H1 (cell line): ENCODE measurements at regions not wholly inside any gene's neighbourhood (a gene's known extent, or its start where the extent isn't known, plus 50 kb on each side); places are given as distances from the start of the nearest gene placed in this dataset.

ENCODE experiments used
- CTCF ChIA-PET: fragments of 300-600 bp; sonication (Branson Sonifier 250); formaldehyde crosslinking; loops from one replicate; lab custom pipeline; 2021; ENCODE audit not compliant: partially characterized antibody; lab: Charles Lee
- POLR2A ChIA-PET: fragments of 300-600 bp; sonication (Branson Sonifier 250); formaldehyde crosslinking; loops from one replicate; lab custom pipeline; 2021; ENCODE audit warnings: inconsistent platforms; ENCODE audit not compliant: partially characterized antibody; lab: Charles Lee
- DNase-seq, 2 experiments: peaks; one replicate each; pipeline versions ENCODE4 v3.0.0 to v3.0.0-alpha.2; 2010 to 2022; ENCODE audit warnings: low spot score in 2 of 2, low read depth in 1 of 2, mixed read lengths in 1 of 2
- FAIRE-seq: peaks from 2 replicates; lab custom pipeline; 2011; peaks lifted over from hg19 to GRCh38; lab: Jason Lieb, UNC
- H2AFZ ChIP-seq: 2 replicates; pipeline ENCODE4 v1.8.1; 2012; ENCODE audit warnings: low read length, inconsistent platforms
- H2AK5ac ChIP-seq: 2 replicates; pipeline ENCODE4 v1.6.1; 2013; ENCODE audit warnings: low read depth, low read length
- H2BK120ac ChIP-seq: replicated peaks from 2 replicates; pipeline ENCODE3; 2013; ENCODE audit warnings: low read depth, low read length, inconsistent platforms
- H2BK12ac ChIP-seq: 2 replicates; pipeline ENCODE4 v1.6.1; 2013; ENCODE audit warnings: low read depth, low read length
- H2BK15ac ChIP-seq: 2 replicates; pipeline ENCODE4 v1.6.1; 2013; ENCODE audit warnings: low read length
- H2BK20ac ChIP-seq: 2 replicates; pipeline ENCODE4 v1.6.1; 2013; ENCODE audit warnings: low read length
- H2BK5ac ChIP-seq: 2 replicates; pipeline ENCODE4 v1.6.1; 2013; ENCODE audit warnings: low read depth, low read length
- H3K14ac ChIP-seq: 2 replicates; pipeline ENCODE4 v1.6.1; 2013; ENCODE audit warnings: inconsistent platforms; ENCODE audit not compliant: insufficient read length
- H3K18ac ChIP-seq: 2 replicates; pipeline ENCODE4 v1.6.1; 2013; ENCODE audit warnings: low read length; ENCODE audit errors: extremely low read depth
- H3K23ac ChIP-seq: 2 replicates; pipeline ENCODE4 v1.6.1; 2013; ENCODE audit warnings: inconsistent platforms; ENCODE audit not compliant: insufficient read length
- H3K23me2 ChIP-seq: 2 replicates; pipeline ENCODE4 v1.6.1; 2013; ENCODE audit warnings: low read depth, low read length
- H3K27ac ChIP-seq: 2 replicates; pipeline ENCODE4 v1.6.1; 2011; ENCODE audit warnings: low read depth, low read length, inconsistent platforms
- H3K27me3 ChIP-seq, 4 experiments: replicated peaks in 1 of 4; 1 replicate in 1 of 4; 2 replicates in 3 of 4; pipeline versions ENCODE4 v1.6.1 to v1.8.1; 2011 to 2013; ENCODE audit warnings: low read length in 3 of 4, mild to moderate bottlenecking in 3 of 4, inconsistent platforms in 2 of 4, mixed read lengths in 2 of 4, moderate library complexity in 1 of 4; ENCODE audit not compliant: control insufficient read depth in 3 of 4, insufficient read depth in 3 of 4; ENCODE audit errors: extremely low read depth in 1 of 4
- H3K36me3 ChIP-seq, 4 experiments: 2 replicates each; pipeline versions ENCODE4 v1.6.1 to v1.8.1; 2011 to 2013; ENCODE audit warnings: mild to moderate bottlenecking in 4 of 4, low read length in 3 of 4, moderate library complexity in 2 of 4, control low read depth in 1 of 4, inconsistent platforms in 1 of 4; ENCODE audit not compliant: insufficient read depth in 4 of 4, control insufficient read depth in 2 of 4
- H3K4ac ChIP-seq: replicated peaks from 2 replicates; pipeline ENCODE3; 2013; ENCODE audit warnings: low read length, low read depth, mixed read lengths, inconsistent platforms; ENCODE audit not compliant: insufficient read length
- H3K4me1 ChIP-seq, 4 experiments: replicated peaks in 1 of 4; 1 replicate in 1 of 4; 2 replicates in 3 of 4; pipeline versions ENCODE4 v1.6.1 to v1.8.1; 2011 to 2013; ENCODE audit warnings: low read length in 3 of 4, inconsistent platforms in 2 of 4, mixed read lengths in 1 of 4; ENCODE audit not compliant: insufficient read depth in 4 of 4, control insufficient read depth in 3 of 4
- H3K4me2 ChIP-seq, 2 experiments: 2 replicates each; pipeline versions ENCODE4 v1.6.1 to v1.8.1; 2011 to 2013; ENCODE audit warnings: low read depth in 2 of 2, low read length in 2 of 2, control low read depth in 1 of 2, inconsistent platforms in 1 of 2, mild to moderate bottlenecking in 1 of 2; ENCODE audit not compliant: insufficient read depth in 1 of 2
- H3K4me3 ChIP-seq, 4 experiments: fragments of 200-600, 300-600 bp in 1 of 4; sonication (generic), shearing (Covaris generic), sonication (Bioruptor Twin) in 1 of 4; 2 replicates each; pipeline versions ENCODE4 v1.5.1 to v1.8.1; 2011 to 2016; ENCODE audit warnings: low read length in 4 of 4, low read depth in 3 of 4, control low read depth in 2 of 4, inconsistent platforms in 2 of 4, mild to moderate bottlenecking in 2 of 4, mixed read lengths in 1 of 4, moderate library complexity in 1 of 4; ENCODE audit not compliant: insufficient read depth in 2 of 4; ENCODE audit errors: extremely low read depth in 1 of 4
- H3K56ac ChIP-seq: replicated peaks from 2 replicates; pipeline ENCODE3; 2013; ENCODE audit warnings: low read depth, mild to moderate bottlenecking, mixed read lengths, low read length, inconsistent platforms; ENCODE audit not compliant: insufficient read length
- H3K79me1 ChIP-seq: 2 replicates; pipeline ENCODE4 v1.6.1; 2013; ENCODE audit warnings: low read depth, low read length, control low read depth
- H3K79me2 ChIP-seq, 2 experiments: 2 replicates each; pipeline versions ENCODE4 v1.6.1 to v1.8.1; 2012 to 2013; ENCODE audit warnings: low read length in 2 of 2, mild to moderate bottlenecking in 2 of 2, inconsistent platforms in 1 of 2; ENCODE audit not compliant: insufficient read depth in 2 of 2, control insufficient read depth in 1 of 2
- H3K9ac ChIP-seq, 4 experiments: replicated peaks in 1 of 4; 1 replicate in 1 of 4; 2 replicates in 3 of 4; pipeline versions ENCODE4 v1.6.1 to v1.8.1; 2011 to 2013; ENCODE audit warnings: low read depth in 3 of 4, low read length in 3 of 4, control low read depth in 2 of 4, mild to moderate bottlenecking in 2 of 4, moderate library complexity in 2 of 4, inconsistent platforms in 1 of 4; ENCODE audit errors: extremely low read depth in 1 of 4
- H3K9me3 ChIP-seq, 2 experiments: 2 replicates each; pipeline versions ENCODE4 v1.6.1 to v1.8.1; 2012 to 2013; ENCODE audit warnings: mild to moderate bottlenecking in 2 of 2, moderate library complexity in 2 of 2, control low read depth in 1 of 2, inconsistent platforms in 1 of 2, low read depth in 1 of 2, low read length in 1 of 2, mixed read lengths in 1 of 2; ENCODE audit not compliant: insufficient read depth in 2 of 2
- H4K20me1 ChIP-seq, 2 experiments: replicated peaks in 1 of 2; 2 replicates each; pipeline versions ENCODE3 to v1.8.1; 2011 to 2013; ENCODE audit warnings: inconsistent platforms in 2 of 2, low read length in 2 of 2, mild to moderate bottlenecking in 1 of 2; ENCODE audit not compliant: insufficient read depth in 2 of 2, control insufficient read depth in 1 of 2
- H4K5ac ChIP-seq: 2 replicates; pipeline ENCODE4 v1.6.1; 2013; ENCODE audit warnings: low read length, low read depth, mixed read lengths, inconsistent platforms; ENCODE audit not compliant: insufficient read length
- H4K8ac ChIP-seq: 2 replicates; pipeline ENCODE4 v1.8.0; 2013; ENCODE audit warnings: mild to moderate bottlenecking, moderate library complexity, low read length, inconsistent platforms; ENCODE audit not compliant: insufficient read depth; ENCODE audit errors: extremely low read depth
- H4K91ac ChIP-seq: replicated peaks from 2 replicates; pipeline ENCODE3; 2013; ENCODE audit warnings: low read length, mixed read lengths, inconsistent platforms; ENCODE audit not compliant: insufficient read length
- ATF3 ChIP-seq: IDR thresholded peaks from 2 replicates; pipeline ENCODE4 v1.6.1; 2011; ENCODE audit warnings: low read depth, mild to moderate bottlenecking, low read length; ENCODE audit not compliant: insufficient read depth
- CBX5 ChIP-seq: fragments of 300-800, 300-1000 bp; sonication (generic); IDR thresholded peaks from 2 replicates; pipeline ENCODE4 v1.7.1; 2016; ENCODE audit warnings: antibody characterized with exemption, low read length, low read depth
- CHD1 ChIP-seq: IDR thresholded peaks from 2 replicates; pipeline ENCODE4 v1.6.1; 2012; ENCODE audit warnings: low read depth, low read length, improper control_type of control experiment
- CHD2 ChIP-seq: IDR thresholded peaks from 2 replicates; pipeline ENCODE4 v1.6.1; 2012; ENCODE audit warnings: low read length, improper control_type of control experiment
- CREB1 ChIP-seq: IDR thresholded peaks from 2 replicates; pipeline ENCODE4 v1.6.1; 2012; ENCODE audit warnings: inconsistent platforms
- EP300 ChIP-seq, 2 experiments: IDR thresholded peaks; 1 replicate in 1 of 2; 2 replicates in 1 of 2; pipeline ENCODE4 v1.6.1; 2011 to 2012; ENCODE audit warnings: low read depth in 2 of 2, low read length in 2 of 2, mild to moderate bottlenecking in 2 of 2, borderline replicate concordance in 1 of 2, inconsistent platforms in 1 of 2, moderate library complexity in 1 of 2
- EZH2 ChIP-seq: fragments of 200-600 bp; sonication (generic); IDR thresholded peaks from 2 replicates; pipeline ENCODE4 v1.7.1; 2012; ENCODE audit warnings: low read depth, mild to moderate bottlenecking, moderate library complexity, low read length, inconsistent platforms; ENCODE audit not compliant: severe bottlenecking
- JUND ChIP-seq: IDR thresholded peaks from 2 replicates; pipeline ENCODE4 v1.6.1; 2011; ENCODE audit warnings: mild to moderate bottlenecking, improper control_type of control experiment, low read length
- KDM1A ChIP-seq: fragments of 200-600, 300-600 bp; sonication (generic); IDR thresholded peaks from 2 replicates; pipeline ENCODE4 v1.7.1; 2016; ENCODE audit warnings: mild to moderate bottlenecking, low read length, borderline replicate concordance
- NANOG ChIP-seq: IDR thresholded peaks from 2 replicates; pipeline ENCODE4 v1.6.1; 2011; ENCODE audit warnings: low read length, low read depth, mild to moderate bottlenecking, inconsistent platforms; ENCODE audit not compliant: insufficient read depth, poor library complexity, severe bottlenecking
- NRF1 ChIP-seq: IDR thresholded peaks from 2 replicates; pipeline ENCODE4 v1.6.1; 2011; ENCODE audit warnings: mild to moderate bottlenecking, low read depth, low read length, improper control_type of control experiment
- POLR2A ChIP-seq, 2 experiments: IDR thresholded peaks; 1 replicate in 1 of 2; 2 replicates in 1 of 2; pipeline ENCODE4 v1.6.1; 2011; ENCODE audit warnings: low read depth in 2 of 2, low read length in 2 of 2, mild to moderate bottlenecking in 2 of 2; ENCODE audit errors: control extremely low read depth in 1 of 2
- POU5F1 ChIP-seq: IDR thresholded peaks from 2 replicates; pipeline ENCODE4 v1.6.1; 2011; ENCODE audit warnings: low read depth, mild to moderate bottlenecking, low read length, moderate library complexity
- TBP ChIP-seq: IDR thresholded peaks from 2 replicates; pipeline ENCODE4 v1.6.1; 2011; ENCODE audit warnings: low read depth, low read length, improper control_type of control experiment
- TCF12 ChIP-seq: IDR thresholded peaks from 2 replicates; pipeline ENCODE4 v1.6.1; 2011; ENCODE audit warnings: low read depth, mild to moderate bottlenecking, low read length
- WGBS, 2 experiments: shearing (Covaris generic) in 1 of 2; methylation state at CpG; one replicate each; pipeline versions ENCODE4 v1.1.6 to v1.1.7; 2013 to 2015; ENCODE audit warnings: low lambda C conversion rate in 2 of 2, mixed read lengths in 2 of 2, inconsistent platforms in 1 of 2, low coverage in 1 of 2, missing lambda C conversion rate in 1 of 2; ENCODE audit not compliant: insufficient replicate concordance in 2 of 2, insufficient coverage in 1 of 2, insufficient read length in 1 of 2; ENCODE audit errors: extremely low coverage in 1 of 2, missing lambda C conversion rate in 1 of 2; 5-methylcytosine and 5-hydroxymethylcytosine counted together

- H3K4me1 ChIP-seq, result no peaks in the 10 kb centered on the region
- H4K5ac ChIP-seq, result no peak overlapping the region
- no peaks in the 10 kb centered on the region for H3K79me1 ChIP-seq
- H3K4ac ChIP-seq, result no peak overlapping the region
- H3K27ac ChIP-seq, result no peak overlapping the region
- no peak overlapping the region for H2BK5ac ChIP-seq
- no peak overlapping the region for H3K9ac ChIP-seq
- no peak overlapping the region for H3K4me2 ChIP-seq
- no peak overlapping the region for H3K56ac ChIP-seq
- H4K8ac ChIP-seq, result peak overlapping the region; percentile 51; the same call in 1 of the 2 replicates
- no peak for DNase-seq
- no peaks in the 10 kb centered on the region for H3K79me2 ChIP-seq
- H3K9me3 ChIP-seq, result no peaks in the 10 kb centered on the region
- no peak for FAIRE-seq
- H3K23ac ChIP-seq, result no peak overlapping the region
- WGBS, 2 experiments, result 93% methylated on average over 12 of the region's 12 CpGs; no CpG with 5 or more reads in 1 of the 2 experiments
- ChIA-PET CTCF (no interaction called here), POLR2A (no interaction called here)
- H4K91ac ChIP-seq, result no peak overlapping the region
- peaks cover 0 to 1% (median 0%) of the 10 kb centered on the region in 4 experiments; a peak in 1 of 7 replicates for H3K27me3 ChIP-seq
- no peak overlapping the region for H2BK20ac ChIP-seq
- H2BK120ac ChIP-seq, result no peak overlapping the region
- H4K20me1 ChIP-seq, result no peaks in the 10 kb centered on the region
- no peak overlapping the region for H2BK15ac ChIP-seq
- no peak overlapping the region for H2AK5ac ChIP-seq
- H2BK12ac ChIP-seq, result no peak overlapping the region
- H2AFZ ChIP-seq, result no peak overlapping the region
- no peaks in the 10 kb centered on the region for H3K36me3 ChIP-seq
- H3K14ac ChIP-seq, result no peak overlapping the region
- H3K18ac ChIP-seq, result no peak overlapping the region
- no peaks in the 10 kb centered on the region for H3K23me2 ChIP-seq
- H3K4me3 ChIP-seq, result no peak overlapping the region
- no peak for TF ChIP-seq EZH2
- TF ChIP-seq POU5F1, result no peak
- no peak for TF ChIP-seq CHD2
- no peak for TF ChIP-seq KDM1A
- no peak for TF ChIP-seq CBX5
- TF ChIP-seq CREB1, result no peak
- no peak for TF ChIP-seq TCF12
- TF ChIP-seq EP300 (IDR thresholded peaks at IDR 0.05; ENCODE audit: borderline replicate concordance in 1 of 2, low read depth in 2 of 2, low read length in 2 of 2), result no peak
- no peak for TF ChIP-seq NANOG
- TF ChIP-seq JUND, result no peak
- no peak for TF ChIP-seq CHD1
- TF ChIP-seq POLR2A (IDR thresholded peaks at IDR 0.05; ENCODE audit: control extremely low read depth in 1 of 2, low read depth in 2 of 2, low read length in 2 of 2), result no peak
- TF ChIP-seq ATF3, result no peak
- no peak for TF ChIP-seq NRF1
- TF ChIP-seq TBP, result no peak
These were observed 1283.1 kb downstream of the KCNT2 start for GRCh38 chr1:195325181-195325580.
